ENCODE measurements at regions not wholly inside any gene's neighbourhood (a gene's known extent, or its start where the extent isn't known, plus 50 kb on each side); places are given as distances from the start of the nearest gene placed in this dataset.

- Histone ChIP-seq H3K9me3 (replicated peaks; ENCODE audit: insufficient read depth, low read length) (no peaks in the 10 kb centered on the region), H3K9me2 (replicated peaks; ENCODE audit: insufficient read depth, low read length) (no peaks in the 10 kb centered on the region), H3K9ac (ENCODE audit: low read length) (no peak overlapping the region), H3K79me2 (ENCODE audit: low read length) (no peaks in the 10 kb centered on the region), H3K4me2 (ENCODE audit: low read depth, low read length) (no peak overlapping the region), H3F3A (ENCODE audit: insufficient read depth, low read length) (no peaks in the 10 kb centered on the region), H3K36me3 (replicated peaks; ENCODE audit: insufficient read depth, low read length) (no peaks in the 10 kb centered on the region), H3K27ac (ENCODE audit: low read length) (no peak overlapping the region), H3K4me1 (ENCODE audit: low read length) (no peaks in the 10 kb centered on the region), H2AFZ (ENCODE audit: low read length) (no peak overlapping the region), H3K27me3 (replicated peaks; ENCODE audit: insufficient read depth, low read length) (no peaks in the 10 kb centered on the region), H3K4me3 (ENCODE audit: low read length) (no peak overlapping the region), H4K20me1 (ENCODE audit: insufficient read depth, low read length) (no peaks in the 10 kb centered on the region)
- TF ChIP-seq, protein P1, sequence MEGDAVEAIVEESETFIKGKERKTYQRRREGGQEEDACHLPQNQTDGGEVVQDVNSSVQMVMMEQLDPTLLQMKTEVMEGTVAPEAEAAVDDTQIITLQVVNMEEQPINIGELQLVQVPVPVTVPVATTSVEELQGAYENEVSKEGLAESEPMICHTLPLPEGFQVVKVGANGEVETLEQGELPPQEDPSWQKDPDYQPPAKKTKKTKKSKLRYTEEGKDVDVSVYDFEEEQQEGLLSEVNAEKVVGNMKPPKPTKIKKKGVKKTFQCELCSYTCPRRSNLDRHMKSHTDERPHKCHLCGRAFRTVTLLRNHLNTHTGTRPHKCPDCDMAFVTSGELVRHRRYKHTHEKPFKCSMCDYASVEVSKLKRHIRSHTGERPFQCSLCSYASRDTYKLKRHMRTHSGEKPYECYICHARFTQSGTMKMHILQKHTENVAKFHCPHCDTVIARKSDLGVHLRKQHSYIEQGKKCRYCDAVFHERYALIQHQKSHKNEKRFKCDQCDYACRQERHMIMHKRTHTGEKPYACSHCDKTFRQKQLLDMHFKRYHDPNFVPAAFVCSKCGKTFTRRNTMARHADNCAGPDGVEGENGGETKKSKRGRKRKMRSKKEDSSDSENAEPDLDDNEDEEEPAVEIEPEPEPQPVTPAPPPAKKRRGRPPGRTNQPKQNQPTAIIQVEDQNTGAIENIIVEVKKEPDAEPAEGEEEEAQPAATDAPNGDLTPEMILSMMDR (IDR thresholded peaks at IDR 0.05; ENCODE audit: low read length) = no peak
- TF ChIP-seq EZH2phosphoT487 (IDR thresholded peaks at IDR 0.05; ENCODE audit: low read length) (no peak), EZH2 (optimal IDR thresholded peaks at IDR 0.05; ENCODE audit: low read depth, low read length) (no peak)
- no peak for DNase-seq
These were observed 447.5 kb downstream of the BCL11A start for GRCh38 chr2:60105906-60106305.

DNA sequence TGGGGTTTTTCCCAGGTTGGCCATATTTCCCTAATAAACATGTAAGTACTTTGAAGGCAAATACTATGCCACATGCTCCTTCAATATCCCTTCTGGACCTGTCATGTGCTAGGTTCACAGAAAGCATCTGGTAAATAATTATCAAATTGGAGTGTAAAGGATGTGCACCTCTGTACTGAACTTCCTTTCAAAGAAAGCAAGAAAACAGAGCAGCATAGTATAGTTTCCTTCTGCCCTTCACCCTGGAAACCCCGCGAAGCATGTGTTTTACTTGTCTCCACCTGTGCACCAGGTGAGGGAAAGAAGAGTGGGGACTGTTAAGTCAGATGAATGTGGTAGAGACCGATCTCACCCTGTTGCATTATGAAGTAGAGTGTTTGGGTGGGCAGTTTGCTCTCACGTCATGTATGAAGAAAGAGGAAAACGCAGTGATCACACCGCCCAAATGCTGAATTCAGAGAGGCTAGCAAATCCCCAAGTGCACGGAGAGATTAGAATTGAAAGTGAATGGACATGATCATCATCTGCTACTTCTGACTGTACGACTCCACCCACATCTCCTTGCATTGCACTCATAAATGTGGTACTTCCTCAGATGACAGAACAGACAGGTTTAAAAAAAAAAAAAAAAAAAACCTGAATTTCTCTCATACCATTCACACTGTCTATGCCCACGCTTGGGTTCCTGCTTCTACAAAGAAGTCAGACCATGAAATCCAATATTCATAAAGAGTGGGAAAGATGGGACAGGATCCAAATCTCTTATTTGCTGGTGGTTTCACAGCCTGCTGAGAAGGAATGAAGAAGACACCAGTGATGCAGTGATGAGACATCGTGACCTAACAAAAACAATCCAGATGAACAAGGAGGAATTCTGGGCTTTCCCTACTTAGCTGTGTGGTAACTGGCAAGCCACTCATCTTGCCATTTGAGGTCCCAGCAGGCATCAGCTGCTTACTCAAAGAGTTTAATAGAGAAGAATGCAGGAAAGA lies 448.6 kb downstream of the BCL11A start:
- Histone ChIP-seq H2AFZ (ENCODE audit: low read length) (0 out of 2 replicates have a peak overlapping the region, but pooled peaks have one; percentile 8), H3K9me3 (replicated peaks; ENCODE audit: insufficient read depth, low read length) (no peaks in the 10 kb centered on the region), H3K4me3 (ENCODE audit: low read length) (no peak overlapping the region), H3F3A (ENCODE audit: insufficient read depth, low read length) (no peaks in the 10 kb centered on the region), H3K27me3 (replicated peaks; ENCODE audit: insufficient read depth, low read length) (no peaks in the 10 kb centered on the region), H3K27ac (ENCODE audit: low read length) (no peak overlapping the region), H3K36me3 (replicated peaks; ENCODE audit: insufficient read depth, low read length) (no peaks in the 10 kb centered on the region), H3K4me2 (ENCODE audit: low read depth, low read length) (no peak overlapping the region), H3K9ac (ENCODE audit: low read length) (no peak overlapping the region), H3K9me2 (replicated peaks; ENCODE audit: insufficient read depth, low read length) (no peaks in the 10 kb centered on the region), H3K4me1 (ENCODE audit: low read length) (no peaks in the 10 kb centered on the region), H4K20me1 (ENCODE audit: insufficient read depth, low read length) (no peaks in the 10 kb centered on the region), H3K79me2 (ENCODE audit: low read length) (no peaks in the 10 kb centered on the region)
- TF ChIP-seq EZH2 (optimal IDR thresholded peaks at IDR 0.05; ENCODE audit: low read depth, low read length) (no peak), EZH2phosphoT487 (IDR thresholded peaks at IDR 0.05; ENCODE audit: low read length) (no peak)
- TF ChIP-seq, protein P1 (IDR thresholded peaks at IDR 0.05; ENCODE audit: low read length) = no peak
- no peak for DNase-seq

DNA sequence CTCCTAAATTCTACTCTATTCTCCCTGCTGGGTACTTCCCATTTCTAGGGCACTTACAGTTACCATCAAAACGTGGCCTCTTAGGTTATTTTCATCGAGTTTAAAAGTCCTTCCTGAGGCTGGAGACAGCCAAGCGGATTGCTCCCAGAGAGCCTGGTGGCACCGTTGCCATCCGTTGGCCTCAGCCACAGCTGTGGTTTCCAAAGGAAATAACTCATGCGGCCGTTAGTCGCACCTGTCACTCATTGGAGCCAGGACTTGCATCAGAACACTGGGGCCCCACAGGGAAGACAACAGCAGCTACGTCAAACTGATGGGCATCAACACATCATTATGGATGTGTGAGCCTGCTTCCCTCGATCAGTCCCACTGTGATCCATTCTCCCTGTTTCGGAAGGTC lies 453.4 kb downstream of the BCL11A start:
- Histone ChIP-seq H4K20me1 (ENCODE audit: insufficient read depth, low read length) (no peaks in the 10 kb centered on the region), H2AFZ (ENCODE audit: low read length) (no peak overlapping the region), H3K27ac (ENCODE audit: low read length) (no peak overlapping the region), H3K9me2 (replicated peaks; ENCODE audit: insufficient read depth, low read length) (no peaks in the 10 kb centered on the region), H3K9ac (ENCODE audit: low read length) (no peak overlapping the region), H3K4me1 (ENCODE audit: low read length) (peaks cover 9% of the 10 kb centered on the region), H3K27me3 (replicated peaks; ENCODE audit: insufficient read depth, low read length) (no peaks in the 10 kb centered on the region), H3K79me2 (ENCODE audit: low read length) (no peaks in the 10 kb centered on the region), H3K9me3 (replicated peaks; ENCODE audit: insufficient read depth, low read length) (no peaks in the 10 kb centered on the region), H3K4me3 (ENCODE audit: low read length) (no peak overlapping the region), H3F3A (ENCODE audit: insufficient read depth, low read length) (no peaks in the 10 kb centered on the region), H3K36me3 (replicated peaks; ENCODE audit: insufficient read depth, low read length) (no peaks in the 10 kb centered on the region), H3K4me2 (ENCODE audit: low read depth, low read length) (no peak overlapping the region)
- DNase-seq = no peak
- TF ChIP-seq EZH2phosphoT487 (IDR thresholded peaks at IDR 0.05; ENCODE audit: low read length) = no peak
- TF ChIP-seq, protein P1 (IDR thresholded peaks at IDR 0.05; ENCODE audit: low read length) = no peak
- no peak for TF ChIP-seq EZH2 (optimal IDR thresholded peaks at IDR 0.05; ENCODE audit: low read depth, low read length)

All from MM.1S (cell line).